Chondrocyte (in vitro differentiated cells): ENCODE measurements at regions not wholly inside any gene's neighbourhood (a gene's known extent, or its start where the extent isn't known, plus 50 kb on each side); places are given as distances from the start of the nearest gene placed in this dataset.
A peak's percentile ranks its signal among the peaks of the same experiment; 100 is the strongest.

Experiments used
- DNase-seq: peaks from one replicate; pipeline ENCODE4 v3.0.0; 2021; ENCODE audit warnings: mixed read lengths, low spot score
- H3K27ac Mint-ChIP-seq: one replicate; pipeline ENCODE4 v1.8.0; 2021; ENCODE audit warnings: mild to moderate bottlenecking, moderate library complexity, mixed read lengths; ENCODE audit not compliant: unreplicated experiment
- H3K27me3 Mint-ChIP-seq: 2 replicates; pipeline ENCODE4 v1.8.0; 2021; ENCODE audit warnings: low read depth, mixed read lengths
- H3K36me3 Mint-ChIP-seq: 2 replicates; pipeline ENCODE4 v1.8.0; 2021; ENCODE audit warnings: low read depth, mixed read lengths
- H3K4me1 Mint-ChIP-seq: 2 replicates; pipeline ENCODE4 v1.8.0; 2021; ENCODE audit warnings: low read depth, mild to moderate bottlenecking, mixed read lengths
- H3K4me3 Mint-ChIP-seq: one replicate; pipeline ENCODE4 v1.8.0; 2021; ENCODE audit warnings: mild to moderate bottlenecking, moderate library complexity, mixed read lengths; ENCODE audit not compliant: unreplicated experiment
- H3K9me3 Mint-ChIP-seq: 2 replicates; pipeline ENCODE4 v1.8.0; 2021; ENCODE audit warnings: low read depth, mixed read lengths
- TF ChIP-seq, protein P1 (sequence below): fragments of 200-600 bp; sonication (generic); IDR thresholded peaks from 2 replicates; pipeline ENCODE4 v1.5.0; 2021; ENCODE audit warnings: antibody characterized with exemption, mild to moderate bottlenecking, moderate library complexity

DNA sequence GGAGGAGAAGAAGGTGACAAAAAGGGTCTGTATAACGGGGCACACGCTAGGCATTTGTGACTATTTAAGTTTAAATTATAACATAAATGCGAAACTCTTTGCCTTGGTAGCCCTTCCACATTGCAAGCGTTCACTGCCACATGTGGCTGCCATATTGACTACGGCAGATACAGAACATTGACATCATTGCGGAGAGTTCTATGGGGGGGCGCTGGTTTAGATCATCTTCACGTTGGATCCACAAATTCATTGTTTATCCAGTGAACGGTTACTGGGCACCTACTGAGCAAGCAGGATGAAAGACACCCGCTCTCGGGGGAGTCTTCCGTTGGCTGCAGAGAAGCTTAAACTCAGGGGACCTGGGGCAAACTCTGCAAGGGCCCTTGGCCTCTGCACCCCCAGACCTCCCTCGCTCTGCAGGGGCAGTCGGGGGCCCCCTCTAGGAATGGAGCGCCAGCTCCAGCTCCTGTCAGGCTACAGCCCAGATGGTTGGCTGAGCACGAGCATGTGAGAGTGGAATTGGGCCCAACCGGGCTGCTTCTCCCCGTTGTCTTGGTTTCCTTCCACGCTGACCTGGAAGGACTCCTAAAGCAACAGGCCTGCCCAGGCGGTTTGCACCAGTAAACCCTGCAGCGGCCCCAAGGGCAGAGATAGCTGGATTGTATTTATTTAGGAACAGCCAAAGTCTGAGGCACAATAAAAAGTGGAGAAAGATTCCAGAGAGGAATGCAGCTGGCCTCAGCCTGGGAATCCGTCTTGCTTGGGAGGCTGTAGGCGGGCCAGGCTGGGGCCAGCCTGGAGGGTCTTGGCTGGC lies 172.2 kb downstream of the SEC14L1 start:
- Mint-ChIP-seq H3K4me1 (peaks cover 74% of the 10 kb centered on the region), H3K27ac (peak overlapping the region; percentile 96), H3K27me3 (no peaks in the 10 kb centered on the region), H3K36me3 (no peaks in the 10 kb centered on the region), H3K9me3 (no peaks in the 10 kb centered on the region), H3K4me3 (peak overlapping the region; percentile 49)
- DNase-seq, result peak; percentile 90
- TF ChIP-seq, protein P1, sequence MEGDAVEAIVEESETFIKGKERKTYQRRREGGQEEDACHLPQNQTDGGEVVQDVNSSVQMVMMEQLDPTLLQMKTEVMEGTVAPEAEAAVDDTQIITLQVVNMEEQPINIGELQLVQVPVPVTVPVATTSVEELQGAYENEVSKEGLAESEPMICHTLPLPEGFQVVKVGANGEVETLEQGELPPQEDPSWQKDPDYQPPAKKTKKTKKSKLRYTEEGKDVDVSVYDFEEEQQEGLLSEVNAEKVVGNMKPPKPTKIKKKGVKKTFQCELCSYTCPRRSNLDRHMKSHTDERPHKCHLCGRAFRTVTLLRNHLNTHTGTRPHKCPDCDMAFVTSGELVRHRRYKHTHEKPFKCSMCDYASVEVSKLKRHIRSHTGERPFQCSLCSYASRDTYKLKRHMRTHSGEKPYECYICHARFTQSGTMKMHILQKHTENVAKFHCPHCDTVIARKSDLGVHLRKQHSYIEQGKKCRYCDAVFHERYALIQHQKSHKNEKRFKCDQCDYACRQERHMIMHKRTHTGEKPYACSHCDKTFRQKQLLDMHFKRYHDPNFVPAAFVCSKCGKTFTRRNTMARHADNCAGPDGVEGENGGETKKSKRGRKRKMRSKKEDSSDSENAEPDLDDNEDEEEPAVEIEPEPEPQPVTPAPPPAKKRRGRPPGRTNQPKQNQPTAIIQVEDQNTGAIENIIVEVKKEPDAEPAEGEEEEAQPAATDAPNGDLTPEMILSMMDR, result no peak

DNA sequence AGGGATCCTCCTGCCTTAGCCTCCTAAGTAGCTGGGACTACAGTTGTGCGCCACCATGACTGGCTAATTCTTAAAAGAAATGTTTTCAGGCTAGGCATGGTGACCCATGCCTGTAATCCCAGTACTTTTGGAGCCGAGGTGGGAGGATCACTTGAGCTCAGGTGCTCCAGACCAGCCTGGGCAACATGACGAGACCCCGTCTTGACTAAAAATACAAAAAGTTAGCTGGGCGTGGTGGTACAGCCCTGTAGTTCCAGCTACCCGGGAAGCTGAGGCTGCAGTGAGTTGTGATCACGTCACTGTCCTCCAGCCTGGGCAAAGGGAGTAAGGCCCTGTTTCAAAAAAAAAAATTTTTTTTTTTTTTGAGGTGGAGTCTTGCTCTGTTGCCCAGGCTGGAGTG lies 173.1 kb downstream of the SEC14L1 start:
- Mint-ChIP-seq H3K4me1 (peaks cover 76% of the 10 kb centered on the region), H3K4me3 (no peak overlapping the region), H3K9me3 (no peaks in the 10 kb centered on the region), H3K27ac (peak overlapping the region; percentile 96), H3K36me3 (no peaks in the 10 kb centered on the region), H3K27me3 (no peaks in the 10 kb centered on the region)
- TF ChIP-seq, protein P1, result no peak
- DNase-seq, result peak; percentile 37

DNA sequence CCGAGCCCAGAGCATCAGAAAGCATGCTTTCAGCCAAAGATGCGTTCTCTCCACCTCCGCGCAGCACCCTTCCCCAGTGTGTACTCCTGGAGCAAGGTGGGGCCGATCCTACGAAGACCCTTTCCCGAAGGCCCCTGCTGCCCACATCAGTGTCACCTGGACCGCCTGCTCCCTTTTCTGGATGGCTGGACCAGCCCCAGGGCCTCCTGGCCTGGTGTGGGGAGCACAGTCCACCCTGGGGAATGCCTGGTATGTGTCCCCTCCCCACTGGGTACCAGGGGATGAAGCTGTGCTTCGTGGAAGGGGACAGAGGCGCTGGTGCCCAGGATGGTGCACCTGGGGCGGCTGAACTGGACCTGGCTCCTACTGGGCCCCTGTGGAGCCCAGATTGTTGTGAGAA lies 173.8 kb downstream of the SEC14L1 start:
- Mint-ChIP-seq H3K4me3 (no peak overlapping the region), H3K9me3 (no peaks in the 10 kb centered on the region), H3K4me1 (peaks cover 76% of the 10 kb centered on the region), H3K27me3 (no peaks in the 10 kb centered on the region), H3K36me3 (no peaks in the 10 kb centered on the region), H3K27ac (no peak overlapping the region)
- peak; percentile 77 for DNase-seq
- TF ChIP-seq, protein P1, result no peak

DNA sequence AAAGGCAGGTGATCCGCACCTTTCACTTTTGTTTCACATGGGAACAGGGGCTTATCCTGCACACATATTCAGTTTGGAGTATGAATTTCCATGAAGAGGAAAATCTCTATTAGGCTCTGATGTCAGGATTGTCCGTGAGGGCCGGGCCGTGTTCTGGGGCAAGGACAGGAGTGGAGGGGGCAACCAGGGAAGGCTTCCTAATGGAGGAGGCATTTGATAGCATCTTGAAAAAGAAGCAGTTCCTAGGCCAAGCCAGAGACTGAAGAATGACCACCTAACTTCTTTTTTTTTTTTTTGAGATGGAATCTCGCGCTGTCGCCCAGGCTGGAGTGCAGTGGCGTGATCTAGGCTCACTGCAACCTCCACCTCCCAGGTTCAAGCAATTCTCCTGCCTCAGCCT lies 174.2 kb downstream of the SEC14L1 start:
- Mint-ChIP-seq H3K9me3 (no peaks in the 10 kb centered on the region), H3K27ac (no peak overlapping the region), H3K4me3 (no peak overlapping the region), H3K4me1 (peaks cover 78% of the 10 kb centered on the region), H3K27me3 (no peaks in the 10 kb centered on the region), H3K36me3 (no peaks in the 10 kb centered on the region)
- TF ChIP-seq, protein P1, result no peak
- DNase-seq, result no peak

DNA sequence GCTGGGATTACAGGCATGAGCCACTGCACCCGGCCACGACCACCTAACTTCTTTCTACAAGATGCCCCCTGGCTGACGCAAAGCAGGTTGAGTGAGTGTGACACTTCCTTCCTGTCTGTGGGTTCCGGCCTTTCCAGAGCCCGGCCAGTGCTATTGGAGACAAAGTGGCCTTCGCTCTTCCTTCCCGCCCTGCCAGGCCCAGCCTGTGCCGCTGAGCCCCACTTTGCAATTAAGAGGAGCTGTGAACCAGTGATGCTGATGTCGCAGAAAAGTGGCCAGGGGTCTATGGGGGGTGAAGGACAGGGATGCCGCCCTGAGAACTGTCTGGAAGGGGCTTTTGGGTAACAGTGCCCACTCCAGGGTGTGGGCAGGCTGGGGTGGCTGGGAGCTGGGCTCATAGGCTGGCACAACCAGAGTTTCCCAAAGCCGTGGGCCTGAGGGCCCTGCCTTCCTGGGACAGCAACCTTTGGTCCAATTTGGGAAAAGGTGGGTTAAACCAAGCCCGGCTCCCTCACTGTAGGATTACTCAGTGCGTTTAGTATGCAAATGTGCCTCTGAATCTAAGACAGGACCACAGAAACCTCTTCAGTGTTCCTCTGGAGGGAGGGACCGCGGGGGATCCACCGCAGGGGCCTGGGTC lies 174.9 kb downstream of the SEC14L1 start:
- Mint-ChIP-seq H3K4me3 (peak overlapping the region; percentile 45), H3K27ac (peak overlapping the region; percentile 89), H3K4me1 (peaks cover 78% of the 10 kb centered on the region), H3K9me3 (no peaks in the 10 kb centered on the region), H3K36me3 (no peaks in the 10 kb centered on the region), H3K27me3 (no peaks in the 10 kb centered on the region)
- TF ChIP-seq, protein P1, result no peak
- DNase-seq, result peak; percentile 68
